NT2/D1 (cell line): ENCODE measurements at regions not wholly inside any gene's neighbourhood (a gene's known extent, or its start where the extent isn't known, plus 50 kb on each side); places are given as distances from the start of the nearest gene placed in this dataset.

Experiments used
- SUZ12 ChIP-seq: IDR thresholded peaks from 2 replicates; pipeline ENCODE4 v1.6.1; 2011; ENCODE audit not compliant: insufficient read length, insufficient read depth; ENCODE audit errors: extremely low read depth
- YY1 ChIP-seq: IDR thresholded peaks from 2 replicates; pipeline ENCODE4 v1.6.1; 2011; ENCODE audit not compliant: insufficient read length, insufficient read depth
- ZNF274 ChIP-seq: IDR thresholded peaks from 2 replicates; pipeline ENCODE4 v1.6.1; 2011; ENCODE audit warnings: mild to moderate bottlenecking, low read depth, low read length

- TF ChIP-seq YY1 (no peak), ZNF274 (no peak), SUZ12 (no peak)
Measured at GRCh38 chr9:26500471-26500870, 392.1 kb downstream of the CAAP1 start.
